Endodermal cell (in vitro differentiated cells): ENCODE measurements at regions not wholly inside any gene's neighbourhood (a gene's known extent, or its start where the extent isn't known, plus 50 kb on each side); places are given as distances from the start of the nearest gene placed in this dataset.

Experiments
- DNase-seq: peaks from one replicate; pipeline ENCODE4 v3.0.0-alpha.2; 2017
- H3K27ac ChIP-seq: 2 replicates; pipeline ENCODE4 v1.5.1; 2013; ENCODE audit warnings: mild to moderate bottlenecking, low read depth, low read length, moderate library complexity
- H3K27me3 ChIP-seq: 2 replicates; pipeline ENCODE4 v1.6.1; 2013; ENCODE audit warnings: mild to moderate bottlenecking, low read length, moderate library complexity; ENCODE audit not compliant: insufficient read depth, control insufficient read depth, poor library complexity, severe bottlenecking
- H3K36me3 ChIP-seq: 2 replicates; pipeline ENCODE4 v1.7.0; 2013; ENCODE audit warnings: mild to moderate bottlenecking, low read length, moderate library complexity; ENCODE audit not compliant: control insufficient read depth, insufficient read depth
- H3K4me1 ChIP-seq: one replicate; pipeline ENCODE4 v1.7.0; 2013; ENCODE audit warnings: low read length; ENCODE audit not compliant: control insufficient read depth, insufficient read depth
- H3K4me3 ChIP-seq: 2 replicates; pipeline ENCODE4 v1.5.1; 2013; ENCODE audit warnings: mild to moderate bottlenecking, low read length, moderate library complexity
- H3K9ac ChIP-seq: 2 replicates; pipeline ENCODE4 v1.6.1; 2013; ENCODE audit warnings: mild to moderate bottlenecking, low read length, moderate library complexity; ENCODE audit not compliant: poor library complexity, severe bottlenecking; ENCODE audit errors: extremely low read depth
- H3K9me3 ChIP-seq: 2 replicates; pipeline ENCODE4 v1.6.1; 2013; ENCODE audit warnings: mild to moderate bottlenecking, low read length, moderate library complexity; ENCODE audit not compliant: control insufficient read depth
- H3K27ac Mint-ChIP-seq: 2 replicates; pipeline ENCODE4 v1.8.0; 2020; ENCODE audit warnings: mixed read lengths
- H3K27me3 Mint-ChIP-seq: 2 replicates; pipeline ENCODE4 v1.8.0; 2021; ENCODE audit warnings: mild to moderate bottlenecking, mixed read lengths; ENCODE audit not compliant: insufficient read depth
- H3K36me3 Mint-ChIP-seq: 2 replicates; pipeline ENCODE4 v1.8.0; 2020; ENCODE audit warnings: low read depth, mixed read lengths
- H3K4me1 Mint-ChIP-seq: 2 replicates; pipeline ENCODE4 v1.8.0; 2020; ENCODE audit warnings: mixed read lengths
- H3K4me3 Mint-ChIP-seq: 2 replicates; pipeline ENCODE4 v1.8.0; 2020; ENCODE audit warnings: mild to moderate bottlenecking, moderate library complexity, mixed read lengths
- H3K9me3 Mint-ChIP-seq: 2 replicates; pipeline ENCODE4 v1.8.0; 2020; ENCODE audit warnings: mild to moderate bottlenecking, mixed read lengths
- WGBS, 2 experiments: methylation state at CpG; one replicate each; pipeline versions ENCODE4 v1.1.5 to v1.1.7; 2013; ENCODE audit warnings: missing lambda C conversion rate in 2 of 2, mixed read lengths in 1 of 2; ENCODE audit not compliant: insufficient coverage in 1 of 2, insufficient read length in 1 of 2; 5-methylcytosine and 5-hydroxymethylcytosine counted together
- TF ChIP-seq, protein P1 (sequence below): fragments of 200-600 bp; sonication (generic); conservative IDR thresholded peaks from 2 replicates; pipeline ENCODE4 v1.5.0; 2021; ENCODE audit warnings: antibody characterized with exemption, mild to moderate bottlenecking

- H3K27me3 ChIP-seq = no peaks in the 10 kb centered on the region
- no peak overlapping the region for H3K27ac ChIP-seq
- no CpG with 5 or more reads among the region's 2 CpGs for WGBS, 2 experiments
- no peak for DNase-seq
- Mint-ChIP-seq H3K27me3 (no peaks in the 10 kb centered on the region), H3K36me3 (no peaks in the 10 kb centered on the region), H3K4me3 (no peak overlapping the region), H3K27ac (no peak overlapping the region), H3K4me1 (peaks cover 11% of the 10 kb centered on the region), H3K9me3 (no peaks in the 10 kb centered on the region)
- no peak overlapping the region for H3K4me3 ChIP-seq
- H3K4me1 ChIP-seq = no peaks in the 10 kb centered on the region
- H3K36me3 ChIP-seq = no peaks in the 10 kb centered on the region
- TF ChIP-seq, protein P1, sequence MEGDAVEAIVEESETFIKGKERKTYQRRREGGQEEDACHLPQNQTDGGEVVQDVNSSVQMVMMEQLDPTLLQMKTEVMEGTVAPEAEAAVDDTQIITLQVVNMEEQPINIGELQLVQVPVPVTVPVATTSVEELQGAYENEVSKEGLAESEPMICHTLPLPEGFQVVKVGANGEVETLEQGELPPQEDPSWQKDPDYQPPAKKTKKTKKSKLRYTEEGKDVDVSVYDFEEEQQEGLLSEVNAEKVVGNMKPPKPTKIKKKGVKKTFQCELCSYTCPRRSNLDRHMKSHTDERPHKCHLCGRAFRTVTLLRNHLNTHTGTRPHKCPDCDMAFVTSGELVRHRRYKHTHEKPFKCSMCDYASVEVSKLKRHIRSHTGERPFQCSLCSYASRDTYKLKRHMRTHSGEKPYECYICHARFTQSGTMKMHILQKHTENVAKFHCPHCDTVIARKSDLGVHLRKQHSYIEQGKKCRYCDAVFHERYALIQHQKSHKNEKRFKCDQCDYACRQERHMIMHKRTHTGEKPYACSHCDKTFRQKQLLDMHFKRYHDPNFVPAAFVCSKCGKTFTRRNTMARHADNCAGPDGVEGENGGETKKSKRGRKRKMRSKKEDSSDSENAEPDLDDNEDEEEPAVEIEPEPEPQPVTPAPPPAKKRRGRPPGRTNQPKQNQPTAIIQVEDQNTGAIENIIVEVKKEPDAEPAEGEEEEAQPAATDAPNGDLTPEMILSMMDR = no peak
- no peak overlapping the region for H3K9ac ChIP-seq
- no peaks in the 10 kb centered on the region for H3K9me3 ChIP-seq
Measured at GRCh38 chrX:110985470-110985869, 110.5 kb upstream of the PAK3 start.

GRCh38 chrX:110983024-110983423 is 113.0 kb upstream of the PAK3 start:
- no peaks in the 10 kb centered on the region for H3K36me3 ChIP-seq
- Mint-ChIP-seq H3K27ac (no peak overlapping the region), H3K4me3 (no peak overlapping the region), H3K27me3 (no peaks in the 10 kb centered on the region), H3K4me1 (peaks cover 11% of the 10 kb centered on the region), H3K36me3 (no peaks in the 10 kb centered on the region), H3K9me3 (no peaks in the 10 kb centered on the region)
- H3K4me1 ChIP-seq = no peaks in the 10 kb centered on the region
- no peak overlapping the region for H3K9ac ChIP-seq
- H3K4me3 ChIP-seq = no peak overlapping the region
- no peaks in the 10 kb centered on the region for H3K9me3 ChIP-seq
- 83% methylated on average over 2 of the region's 2 CpGs; no CpG with 5 or more reads in 1 of the 2 experiments for WGBS, 2 experiments
- DNase-seq = no peak
- TF ChIP-seq, protein P1 = no peak
- no peak overlapping the region for H3K27ac ChIP-seq
- no peaks in the 10 kb centered on the region for H3K27me3 ChIP-seq

GRCh38 chrX:110966839-110967238 is 129.2 kb upstream of the PAK3 start:
- 88 to 100% methylated on average over 1 of the region's 1 CpG for WGBS, 2 experiments
- DNase-seq = no peak
- H3K9me3 Mint-ChIP-seq = no peaks in the 10 kb centered on the region

More at GRCh38 chrX:110966839-110967238, 129.2 kb upstream of the PAK3 start:
- Mint-ChIP-seq H3K27ac (no peak overlapping the region), H3K4me1 (no peaks in the 10 kb centered on the region), H3K27me3 (no peaks in the 10 kb centered on the region), H3K4me3 (no peak overlapping the region), H3K36me3 (no peaks in the 10 kb centered on the region)
- no peak overlapping the region for H3K4me3 ChIP-seq
- H3K9me3 ChIP-seq = no peaks in the 10 kb centered on the region
- H3K27ac ChIP-seq = no peak overlapping the region
- no peaks in the 10 kb centered on the region for H3K36me3 ChIP-seq
- no peaks in the 10 kb centered on the region for H3K27me3 ChIP-seq
- TF ChIP-seq, protein P1 = no peak
- no peak overlapping the region for H3K9ac ChIP-seq
- no peaks in the 10 kb centered on the region for H3K4me1 ChIP-seq
